ENCODE measurements at regions not wholly inside any gene's neighbourhood (a gene's known extent, or its start where the extent isn't known, plus 50 kb on each side); places are given as distances from the start of the nearest gene placed in this dataset.

DNA sequence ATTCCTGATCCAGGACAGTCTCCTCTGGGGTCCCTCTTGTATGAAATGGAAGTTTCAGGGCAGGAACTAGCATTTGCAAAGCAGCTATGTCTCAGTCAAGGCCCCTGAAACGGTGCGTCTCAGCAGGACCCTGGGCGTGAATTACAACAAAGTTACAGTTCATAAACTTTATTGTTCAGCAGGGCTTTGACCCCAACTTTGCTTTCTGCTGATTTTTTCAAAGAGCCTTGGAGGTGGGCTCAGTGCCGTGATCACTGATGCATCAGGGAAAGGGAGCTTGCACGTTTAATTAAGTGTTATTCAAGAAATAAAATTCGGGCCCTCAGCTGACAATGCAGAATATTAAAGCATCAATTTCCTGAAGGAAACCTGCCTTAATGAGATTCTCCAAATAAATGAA lies 260.1 kb upstream of the C16orf82 start:
- no peak for ATAC-seq
- WGBS, 4 donors: 74 to 85% (median 83%) methylated on average over 6 of the region's 6 CpGs
- DNase-seq: no peak
- H3K27ac ChIP-seq: no peak overlapping the region
- H3K9me3 ChIP-seq: no peaks in the 10 kb centered on the region
- no peaks in the 10 kb centered on the region for H3K4me1 ChIP-seq
- no peak overlapping the region for H3K4me3 ChIP-seq
- intact Hi-C loops (cut with DNase I): no loop called here
- no peak for TF ChIP-seq POLR2A (IDR thresholded peaks at IDR 0.05)
- no peak for TF ChIP-seq CTCF (IDR thresholded peaks at IDR 0.05)
- H3K36me3 ChIP-seq: no peaks in the 10 kb centered on the region
- H3K27me3 ChIP-seq: peaks cover 0 to 14% (median 0%) of the 10 kb centered on the region in 9 donors

- H3K4me1 ChIP-seq: no peaks in the 10 kb centered on the region
- ATAC-seq (no peak), DNase-seq (no peak)
- peaks cover 0 to 8% (median 0%) of the 10 kb centered on the region in 9 donors for H3K27me3 ChIP-seq
- no peak overlapping the region for H3K27ac ChIP-seq
- H3K9me3 ChIP-seq: no peaks in the 10 kb centered on the region
- no peak overlapping the region for H3K4me3 ChIP-seq
- H3K36me3 ChIP-seq: no peaks in the 10 kb centered on the region
- no peak for TF ChIP-seq POLR2A (IDR thresholded peaks at IDR 0.05)
- no peak for TF ChIP-seq CTCF (IDR thresholded peaks at IDR 0.05)
- intact Hi-C loops (cut with DNase I): no loop called here
- 50 to 57% (median 55%) methylated on average over 1 to 2 of the region's 2 CpGs for WGBS, 4 donors
Observed at GRCh38 chr16:26809461-26809860, 257.3 kb upstream of the C16orf82 start.

DNA sequence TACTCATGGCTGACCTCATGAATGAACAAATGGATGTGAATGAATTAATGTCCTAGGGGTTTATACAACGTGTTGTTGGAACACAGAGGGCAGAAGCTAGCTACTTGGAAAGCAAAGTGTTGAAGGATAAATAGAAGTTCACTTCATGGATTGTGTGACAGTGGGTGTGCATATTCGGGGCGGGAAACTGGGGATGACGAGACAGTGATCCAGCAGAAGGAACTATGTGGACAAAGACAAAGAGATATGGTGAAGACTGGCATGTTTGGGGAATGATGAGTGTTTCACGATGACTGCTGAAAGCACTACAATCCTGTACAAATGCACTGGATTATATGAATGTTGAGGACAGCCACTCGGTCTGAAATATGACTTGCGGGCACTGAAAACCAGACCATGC lies 250.5 kb upstream of the C16orf82 start:
- no peaks in the 10 kb centered on the region for H3K4me1 ChIP-seq
- DNase-seq: no peak
- WGBS, 4 donors: 69 to 73% (median 72%) methylated on average over 7 of the region's 7 CpGs
- intact Hi-C loops (cut with DNase I): no loop called here
- no peaks in the 10 kb centered on the region for H3K36me3 ChIP-seq
- no peak for TF ChIP-seq CTCF (IDR thresholded peaks at IDR 0.05)
- TF ChIP-seq POLR2A (IDR thresholded peaks at IDR 0.05): no peak
- no peak overlapping the region for H3K27ac ChIP-seq
- no peak for ATAC-seq
- peaks cover 0 to 6% (median 0%) of the 10 kb centered on the region in 9 donors for H3K27me3 ChIP-seq
- no peak overlapping the region for H3K4me3 ChIP-seq
- no peaks in the 10 kb centered on the region for H3K9me3 ChIP-seq

DNA sequence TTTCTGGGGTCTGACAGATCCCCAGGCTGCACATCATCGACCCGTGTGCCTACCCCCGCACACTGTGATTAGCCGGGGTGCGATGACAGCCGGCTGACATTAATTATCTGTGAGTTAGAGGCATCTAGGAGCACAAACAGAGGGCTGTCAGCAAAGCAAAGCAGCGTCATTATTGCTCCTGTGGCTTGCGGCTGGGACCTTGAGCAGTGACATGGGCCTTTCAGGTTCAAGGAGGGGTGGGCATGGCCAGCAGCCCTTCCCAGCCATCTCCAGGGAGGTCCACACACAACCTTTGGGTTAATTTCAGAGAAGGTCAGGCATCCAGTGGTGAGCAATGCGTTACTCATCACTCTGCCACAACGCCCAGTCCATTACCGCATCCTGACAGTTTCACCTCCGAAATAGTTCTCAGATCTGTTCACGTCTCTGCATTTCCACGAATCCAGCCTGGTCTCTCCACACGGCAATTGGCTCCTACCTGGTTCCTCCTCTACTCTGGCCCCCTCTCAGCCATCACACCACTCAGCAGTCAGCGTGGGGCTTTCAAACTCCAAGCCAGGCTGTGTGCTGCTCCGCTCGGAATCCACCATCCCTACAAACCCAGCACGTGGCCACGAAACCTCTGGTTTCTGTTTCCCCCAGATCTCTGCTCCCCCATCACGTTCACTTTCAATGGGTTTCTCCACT lies 249.7 kb upstream of the C16orf82 start:
- ATAC-seq (no peak), DNase-seq (no peak)
- WGBS, 4 donors: 58 to 64% (median 63%) methylated on average over 21 of the region's 21 CpGs
- no peak overlapping the region for H3K4me3 ChIP-seq
- H3K27ac ChIP-seq: no peak overlapping the region
- intact Hi-C loops (cut with DNase I): no loop called here
- H3K4me1 ChIP-seq: no peaks in the 10 kb centered on the region
- TF ChIP-seq POLR2A (IDR thresholded peaks at IDR 0.05) (no peak), CTCF (IDR thresholded peaks at IDR 0.05) (no peak)
- peaks cover 0 to 6% (median 0%) of the 10 kb centered on the region in 9 donors for H3K27me3 ChIP-seq
- no peaks in the 10 kb centered on the region for H3K9me3 ChIP-seq
- H3K36me3 ChIP-seq: no peaks in the 10 kb centered on the region

Data from heart left ventricle (tissue), 16 donors.